HG03095 (cell line): ENCODE measurements at regions not wholly inside any gene's neighbourhood (a gene's known extent, or its start where the extent isn't known, plus 50 kb on each side); places are given as distances from the start of the nearest gene placed in this dataset.
"Not testable (repeated sequence)": the region's sequence is repeated elsewhere in the genome, so short reads cannot be mapped to it uniquely, and the experiment has no call there.

Experiments
- ATAC-seq: cut with Tn5 transposase; IDR thresholded peaks from one replicate; pipeline ENCODE4 v1.9.1; 2021; ENCODE audit warnings: moderate library complexity; ENCODE audit not compliant: unreplicated experiment

DNA sequence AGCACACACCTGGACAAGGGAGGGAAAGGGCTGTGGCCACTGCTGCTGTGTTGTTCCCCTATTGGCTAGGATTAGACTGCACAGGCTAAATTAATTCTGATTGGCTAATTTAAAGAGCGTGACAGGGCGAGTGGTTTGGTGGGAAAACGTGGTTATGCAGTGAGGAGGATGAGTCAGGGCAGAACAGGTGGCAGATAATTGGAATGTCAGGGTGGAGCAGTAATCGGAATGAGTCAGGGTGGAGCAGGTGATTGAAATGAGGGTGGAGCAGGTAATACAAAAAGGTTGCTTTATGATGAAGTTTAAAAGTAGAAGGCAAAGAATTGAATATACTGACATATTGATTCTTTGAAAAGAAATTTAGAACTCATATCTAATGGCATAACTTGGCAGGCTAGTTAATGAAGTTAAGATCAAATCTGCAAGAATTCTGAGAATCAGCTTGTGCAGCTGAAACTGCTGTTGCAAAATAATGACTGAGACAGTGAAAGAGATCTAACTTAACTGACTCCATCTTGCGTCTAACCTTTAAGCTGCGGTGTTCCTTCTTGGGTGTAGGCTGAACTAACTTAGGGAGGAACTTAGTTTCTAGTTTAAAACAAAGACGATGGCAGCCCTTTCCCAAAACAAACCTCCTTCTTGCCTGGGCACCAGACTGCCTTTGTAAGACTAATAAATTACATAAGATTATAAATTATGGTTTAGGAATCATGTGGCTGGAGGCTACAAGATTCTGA is 174.3 kb downstream of the UTP18 start:
- ATAC-seq, result no peak

DNA sequence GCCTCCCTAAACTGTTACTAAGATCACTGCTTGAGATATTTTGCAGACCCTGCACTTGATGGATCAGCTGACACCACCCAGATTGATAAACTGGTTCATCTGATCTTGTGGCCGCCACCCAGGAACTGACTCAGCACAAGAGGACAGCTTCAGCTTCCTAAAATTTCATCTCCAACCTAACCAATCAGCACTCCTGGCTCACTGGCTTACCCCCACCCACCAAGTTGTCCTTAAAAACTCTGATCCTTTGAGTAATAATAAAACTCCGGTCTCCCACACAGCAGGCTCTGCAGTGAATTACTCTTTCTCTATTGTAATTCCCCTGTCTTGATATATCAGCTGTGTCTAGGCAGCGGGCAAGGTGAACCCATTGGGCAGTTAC is 174.8 kb downstream of the UTP18 start:
- ATAC-seq, result no peak

DNA sequence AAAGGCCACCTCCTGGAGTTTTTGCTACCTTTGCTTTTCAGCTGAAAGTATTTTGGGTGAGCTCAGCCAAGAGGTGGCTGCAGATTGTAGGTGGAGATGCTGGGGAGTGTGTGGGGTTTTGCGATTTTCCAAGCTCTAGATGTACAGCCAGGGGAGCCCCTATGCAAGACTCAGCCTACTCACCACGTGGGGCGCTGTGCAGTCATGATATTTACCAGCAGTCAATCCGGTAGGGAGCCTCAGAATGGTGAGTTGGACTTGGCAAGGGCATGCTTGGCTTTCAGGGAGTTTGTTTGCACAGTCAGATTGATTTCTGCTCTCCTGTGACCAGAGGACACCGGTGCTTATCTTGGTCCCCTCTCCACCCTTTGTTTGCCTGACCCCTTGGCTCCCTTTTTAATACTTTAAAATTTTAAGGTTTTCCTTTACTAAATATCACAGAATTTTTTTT is 175.3 kb downstream of the UTP18 start:
- no peak for ATAC-seq

DNA sequence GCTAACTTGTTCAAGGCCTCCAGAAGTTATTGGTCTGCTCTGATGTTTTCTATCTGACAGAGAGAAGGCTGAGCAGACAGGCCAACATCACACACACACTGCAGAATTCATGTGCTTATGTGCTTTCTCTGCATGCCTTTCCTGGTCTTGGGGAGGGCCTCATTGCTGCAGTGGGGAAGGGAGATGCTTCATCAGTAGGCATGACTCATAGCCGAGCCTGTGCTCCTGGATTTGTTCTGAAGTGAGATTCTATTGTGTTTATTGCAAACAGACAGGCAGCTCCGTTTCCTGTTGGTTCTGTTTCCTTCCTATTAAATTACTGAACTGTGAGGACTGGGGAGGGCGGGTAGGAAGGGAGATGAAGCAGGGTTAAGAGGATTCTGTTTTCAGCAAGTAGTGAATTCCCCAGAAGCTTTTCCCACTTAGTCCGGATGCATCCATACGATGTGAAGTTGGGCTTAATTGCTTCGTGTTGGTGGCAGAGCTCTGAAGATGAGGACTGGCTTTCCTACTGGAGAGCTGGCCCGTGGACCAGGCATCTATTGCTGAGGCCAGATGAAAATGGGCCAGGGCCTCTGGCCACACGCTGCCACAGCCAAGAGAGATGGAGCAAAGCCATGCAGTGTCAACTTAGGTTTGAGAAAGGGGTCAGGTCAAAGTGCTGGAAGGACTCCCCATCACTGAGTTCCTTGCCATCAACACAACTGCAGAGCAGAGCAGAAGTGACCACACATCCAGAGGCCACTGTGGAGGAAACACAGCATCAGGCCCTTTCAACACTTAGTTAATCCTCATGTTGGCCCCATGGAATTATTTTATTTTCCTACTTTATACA is 179.3 kb downstream of the UTP18 start:
- no peak for ATAC-seq

DNA sequence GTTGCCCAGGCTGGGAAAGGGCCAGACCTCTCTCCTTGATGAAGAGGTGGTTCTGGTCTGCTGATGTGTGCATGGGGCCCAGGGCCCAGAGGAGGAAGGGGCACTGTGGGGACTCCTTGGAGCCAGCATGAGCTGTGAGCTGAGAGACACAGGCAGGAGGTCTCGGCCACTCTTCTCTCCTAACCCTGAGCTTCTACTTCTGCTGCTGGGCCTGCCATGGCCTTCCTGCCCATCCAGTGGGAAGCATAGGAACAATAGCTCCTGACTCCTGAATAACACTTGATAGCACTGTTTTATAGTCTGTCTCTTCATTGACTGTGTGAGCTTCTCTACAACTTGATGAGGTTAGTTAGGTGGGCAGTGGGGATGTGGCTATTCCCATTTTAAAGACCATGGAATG is 181.1 kb downstream of the UTP18 start:
- ATAC-seq, result no peak

DNA sequence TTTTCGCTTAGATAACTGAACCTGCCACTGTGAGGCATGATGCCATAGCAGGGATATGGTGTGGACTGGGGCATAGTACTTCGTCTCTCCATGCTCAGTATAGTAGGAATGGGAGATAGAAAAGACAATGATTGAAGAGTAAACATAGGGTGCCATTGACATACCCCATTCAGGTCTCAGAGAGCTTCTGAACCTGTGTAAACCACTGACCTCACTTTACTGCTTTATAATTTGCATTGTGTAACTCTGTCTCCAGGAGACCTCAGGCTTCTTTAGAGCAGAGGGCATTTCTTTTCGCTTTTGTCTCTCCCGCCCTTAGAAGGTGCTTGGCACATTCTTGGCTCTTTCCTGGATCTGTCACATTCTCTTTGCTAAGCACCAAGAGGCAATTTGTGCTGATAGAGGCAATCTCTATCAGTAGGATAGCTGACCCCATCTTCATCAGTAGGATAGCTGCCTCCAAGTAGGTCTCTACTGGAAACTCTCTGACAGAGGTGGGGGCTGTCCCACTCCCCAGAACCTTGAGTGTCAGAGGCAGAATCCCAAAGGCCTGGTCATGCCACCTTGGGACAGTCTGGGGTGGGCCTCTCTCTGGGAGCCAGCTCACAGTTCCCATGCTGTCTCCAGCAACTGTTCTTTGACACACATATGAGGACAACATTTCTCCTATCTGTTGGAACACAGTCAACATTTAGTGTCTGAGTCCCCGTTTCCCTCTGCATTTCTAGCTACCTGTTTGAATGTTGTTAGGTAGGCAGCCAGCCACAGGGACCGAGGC is 181.9 kb downstream of the UTP18 start:
- ATAC-seq, result no peak

DNA sequence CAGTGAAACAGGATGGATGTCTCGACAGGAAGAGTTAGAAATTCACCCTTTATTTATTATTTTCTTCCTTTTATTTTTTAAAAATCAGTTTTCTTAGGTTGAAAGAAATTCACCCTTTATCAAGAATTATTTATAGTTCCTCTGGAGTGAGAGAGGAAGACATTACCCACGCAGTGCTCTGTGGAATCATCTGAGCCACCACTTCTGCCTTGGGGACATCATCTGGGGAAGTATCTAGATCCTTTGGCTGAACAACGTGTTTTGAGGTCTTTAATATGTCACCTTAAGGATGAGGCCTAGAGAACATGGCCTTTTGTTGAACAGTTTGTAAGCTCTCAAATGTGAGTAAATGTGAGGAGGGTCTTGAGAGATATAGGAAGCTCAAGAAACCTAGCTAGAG is 183.3 kb downstream of the UTP18 start:
- ATAC-seq, result no peak

DNA sequence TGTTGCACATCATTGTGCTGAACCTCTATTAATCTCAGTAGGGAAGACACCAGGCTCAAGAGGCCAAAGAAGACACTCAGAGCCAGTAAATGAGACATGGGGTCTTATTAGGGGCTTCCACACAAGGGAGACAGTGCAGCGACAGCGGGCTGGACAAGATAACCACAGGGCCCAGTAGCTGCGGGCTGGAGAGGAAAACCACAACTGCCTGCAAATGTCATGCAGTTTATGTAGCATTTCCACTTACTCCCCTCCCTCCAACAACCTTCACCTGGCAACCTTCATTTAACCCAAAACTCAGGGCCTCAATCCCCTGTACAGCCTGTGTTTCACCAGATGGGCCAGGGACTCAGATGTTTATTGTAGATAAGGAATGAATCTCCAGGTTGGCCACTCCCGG is 185.6 kb downstream of the UTP18 start:
- ATAC-seq, result no peak

DNA sequence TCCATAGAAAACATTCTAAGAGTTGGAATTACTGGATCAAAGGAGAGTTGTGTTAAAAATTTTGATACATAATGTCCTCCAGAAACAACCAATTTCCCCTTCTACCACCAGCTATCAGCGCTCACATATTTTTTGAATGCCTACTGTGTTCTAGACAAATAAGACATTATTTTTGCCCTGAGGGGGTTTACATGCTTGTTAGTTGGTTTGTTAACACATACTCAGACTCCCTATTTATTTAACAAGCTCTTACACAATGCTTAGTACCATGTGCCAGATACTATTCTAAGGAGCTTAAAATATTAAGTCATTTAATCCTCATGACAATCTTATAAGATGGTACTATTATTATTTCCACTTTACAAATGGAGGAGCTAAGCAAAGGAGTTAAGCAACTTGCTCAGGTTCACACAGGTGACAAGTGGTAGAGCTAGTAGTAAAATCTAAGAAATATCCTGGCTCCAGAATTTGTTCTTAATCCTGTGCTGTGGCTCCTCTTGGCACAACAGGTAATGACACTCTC is 194.2 kb downstream of the UTP18 start:
- ATAC-seq, result no peak

DNA sequence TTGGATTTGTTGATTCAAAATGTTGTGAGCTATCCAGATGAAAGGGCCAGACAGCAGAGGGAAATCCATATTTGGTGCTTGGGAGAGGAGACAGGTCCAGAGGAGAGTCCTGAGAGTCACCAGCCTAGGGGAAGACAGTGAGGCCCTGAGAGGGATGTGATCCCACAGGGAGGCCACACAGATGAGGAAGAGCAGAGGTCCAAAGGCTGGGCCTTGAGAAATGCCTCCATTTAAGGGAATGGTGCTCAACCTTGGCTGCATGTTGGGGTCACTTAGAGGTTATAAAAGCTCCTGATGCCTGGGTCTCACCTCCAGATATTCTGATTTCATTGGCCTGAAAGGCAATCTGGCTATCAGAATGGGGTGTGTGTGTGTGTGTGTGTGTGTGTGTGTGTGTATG is 194.9 kb downstream of the UTP18 start:
- ATAC-seq, result no peak

DNA sequence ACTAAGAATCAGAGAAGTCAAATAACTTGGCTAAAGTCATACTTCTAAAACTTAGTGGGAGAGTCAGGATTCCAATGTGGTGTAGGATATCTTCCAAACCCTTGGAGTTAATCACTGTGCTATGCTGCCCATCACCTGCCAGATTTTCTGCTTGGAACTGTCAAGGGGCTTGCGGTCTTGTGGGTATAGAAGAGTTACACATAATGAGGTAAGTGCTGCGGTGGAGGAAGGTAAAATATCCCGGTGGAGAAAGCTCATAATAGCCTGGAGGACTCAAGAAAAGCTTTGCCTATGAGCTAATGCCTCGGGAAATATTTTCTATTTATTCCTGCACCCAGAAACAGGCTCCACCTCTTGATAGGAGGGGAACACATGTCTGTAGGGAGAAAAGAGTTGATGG is 195.6 kb downstream of the UTP18 start:
- ATAC-seq, result no peak

DNA sequence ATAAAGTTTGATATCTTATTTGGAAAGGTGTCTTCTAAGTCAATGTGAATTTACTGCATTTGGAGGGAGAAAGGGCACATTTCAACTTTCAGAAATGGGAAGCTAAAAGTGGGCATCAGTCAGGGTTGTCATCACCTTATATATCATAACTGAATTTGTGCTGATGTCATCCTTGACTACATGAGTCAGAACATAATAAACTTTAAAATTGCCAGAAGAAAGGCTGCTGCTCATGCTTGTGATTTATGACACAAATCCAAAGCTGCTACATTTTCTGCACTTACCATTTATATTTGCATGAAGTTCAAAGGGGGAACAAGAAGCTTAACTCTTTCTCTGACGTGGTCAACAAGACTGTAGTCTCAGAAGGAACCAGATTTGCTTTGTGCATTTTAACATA is 196.6 kb downstream of the UTP18 start:
- no peak for ATAC-seq

DNA sequence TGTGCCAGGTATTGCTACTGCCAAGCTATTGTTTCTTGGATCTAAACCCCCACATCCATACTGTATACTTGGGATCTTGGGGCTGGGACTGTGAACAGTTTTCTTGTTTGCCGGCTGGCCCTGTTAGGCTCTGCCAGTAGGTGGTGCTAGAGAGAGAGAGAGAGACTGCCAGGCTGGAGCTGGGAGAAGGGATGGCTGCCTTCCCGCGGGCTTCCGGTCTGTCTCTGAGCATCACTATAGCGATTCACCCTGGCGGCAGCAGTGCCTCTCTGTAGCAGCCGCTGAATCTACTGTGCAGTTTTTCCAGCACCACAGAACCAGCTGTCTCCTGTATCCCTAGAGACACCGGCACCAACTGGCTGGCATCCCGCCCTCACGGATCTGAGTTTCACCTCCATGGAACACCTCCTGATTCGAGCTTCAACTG is 201.2 kb downstream of the UTP18 start:
- ATAC-seq, result peak; percentile 63

DNA sequence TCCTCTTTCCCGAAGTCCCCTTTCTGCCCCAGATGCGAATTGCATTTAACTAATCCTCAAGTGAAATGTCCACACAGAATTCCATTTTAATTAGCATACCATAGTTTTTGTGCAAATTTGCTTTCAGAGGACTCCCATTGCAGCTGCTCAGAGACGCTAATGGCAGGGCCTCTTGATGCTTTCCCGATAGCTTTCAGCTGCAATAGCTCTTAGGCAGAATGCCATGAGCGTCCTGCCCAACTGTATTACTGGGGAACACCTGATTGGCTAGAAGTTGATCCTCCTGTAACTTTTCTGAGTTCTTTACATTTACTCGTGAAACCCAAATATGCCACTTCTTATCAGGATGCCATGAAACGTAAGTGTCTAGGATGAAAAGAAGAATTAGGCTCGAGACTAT is 203.0 kb downstream of the UTP18 start:
- no peak for ATAC-seq

DNA sequence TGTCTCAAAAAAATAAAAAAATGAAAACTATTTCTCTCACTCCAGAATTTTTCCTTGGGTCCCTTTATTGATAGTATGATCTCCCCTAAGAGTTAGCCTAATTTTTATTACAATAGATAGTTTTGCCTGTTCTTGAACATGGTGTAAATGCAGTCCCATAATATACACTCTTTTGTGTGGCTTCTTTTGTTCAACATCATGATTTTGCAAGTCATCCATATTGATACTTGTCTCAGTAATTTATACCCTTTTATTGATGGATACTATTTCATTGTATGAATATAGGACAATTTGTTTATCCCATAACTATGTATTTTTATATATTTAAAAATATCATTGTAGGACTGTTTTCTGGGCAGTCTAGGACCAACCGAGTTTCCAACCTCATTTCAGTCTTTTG is 207.0 kb downstream of the UTP18 start:
- ATAC-seq, result no peak

DNA sequence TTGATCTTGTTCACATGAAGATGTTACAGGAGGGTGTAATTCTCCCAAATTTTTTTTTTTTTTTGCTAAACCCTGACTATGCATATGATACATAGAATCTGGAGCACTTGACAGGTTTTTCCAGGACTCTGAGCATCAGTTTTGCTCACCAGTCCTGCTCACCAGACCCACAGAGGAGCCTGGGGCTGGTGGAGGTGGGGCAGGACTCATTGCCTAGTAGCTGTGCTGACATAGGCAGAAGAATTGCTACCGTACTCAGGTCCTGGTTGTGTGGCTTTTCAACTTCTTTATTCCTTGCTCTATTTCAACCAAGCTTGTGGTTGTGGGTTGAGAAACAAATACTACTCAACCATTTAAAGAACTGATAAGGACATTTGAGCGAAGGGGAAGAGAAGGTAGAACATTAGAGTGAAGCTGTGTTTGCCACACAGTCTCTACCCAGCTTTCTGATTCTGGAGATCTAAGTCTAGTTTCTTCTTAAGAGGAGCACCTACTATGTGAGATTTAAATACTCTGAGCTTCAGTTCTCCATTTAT is 212.4 kb downstream of the UTP18 start:
- no peak for ATAC-seq

DNA sequence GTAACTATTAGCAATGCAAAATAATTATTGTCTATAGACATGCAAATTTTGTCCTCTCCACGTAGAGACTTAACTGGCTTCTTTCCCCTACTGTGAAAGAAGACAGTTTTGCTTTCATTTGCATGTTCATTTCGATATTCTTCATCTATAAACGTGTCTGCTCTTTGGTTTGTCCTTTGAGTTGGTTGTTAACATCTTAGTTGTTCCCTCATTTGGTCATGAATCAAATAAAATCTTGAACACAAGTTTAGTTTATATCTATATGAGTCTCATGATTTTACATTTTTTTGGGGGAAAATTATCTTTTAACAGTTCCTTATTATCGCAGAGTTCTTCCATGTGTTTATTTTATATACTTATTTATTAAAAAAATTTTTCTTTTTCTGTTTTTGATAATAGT is 214.4 kb downstream of the UTP18 start:
- ATAC-seq, result no peak

DNA sequence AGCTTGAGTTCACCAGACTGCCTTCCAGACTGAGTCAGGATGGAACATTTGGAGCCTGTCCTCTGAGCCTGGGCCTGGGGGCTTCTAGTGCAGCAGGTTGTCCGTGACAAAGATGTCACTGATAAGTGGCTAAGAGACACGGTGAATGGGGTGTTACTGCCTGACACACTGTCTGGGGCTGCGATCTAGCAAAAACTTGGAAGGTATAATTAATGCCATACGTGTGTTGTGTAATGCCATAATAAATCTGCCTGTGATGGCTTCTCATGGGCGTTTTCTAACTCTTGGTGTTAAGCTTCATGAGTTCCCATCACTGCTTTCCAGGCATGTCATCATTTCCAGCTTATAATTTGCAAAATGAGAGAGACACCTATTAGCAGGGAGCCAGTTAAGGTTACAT is 215.4 kb downstream of the UTP18 start:
- ATAC-seq, result no peak

DNA sequence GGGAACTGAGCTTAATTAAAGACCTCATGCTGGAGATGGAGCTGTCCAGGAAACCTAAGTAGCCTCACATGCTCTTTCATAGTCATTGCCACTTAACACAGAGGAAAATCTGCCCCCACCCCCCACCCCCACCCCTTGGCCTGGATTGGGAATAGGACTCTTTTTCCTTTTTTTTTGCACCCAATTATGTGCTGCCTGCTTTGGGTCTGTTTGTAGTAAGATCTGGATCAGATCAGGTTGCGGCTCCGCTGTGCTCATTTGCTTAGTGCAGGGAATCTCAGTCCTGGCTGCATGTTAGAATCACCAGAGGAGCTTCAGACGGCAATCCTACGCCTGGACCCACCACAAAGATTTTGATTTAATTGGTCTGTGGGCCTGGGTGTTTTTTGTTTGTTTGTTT is 219.0 kb downstream of the UTP18 start:
- ATAC-seq, result no peak

DNA sequence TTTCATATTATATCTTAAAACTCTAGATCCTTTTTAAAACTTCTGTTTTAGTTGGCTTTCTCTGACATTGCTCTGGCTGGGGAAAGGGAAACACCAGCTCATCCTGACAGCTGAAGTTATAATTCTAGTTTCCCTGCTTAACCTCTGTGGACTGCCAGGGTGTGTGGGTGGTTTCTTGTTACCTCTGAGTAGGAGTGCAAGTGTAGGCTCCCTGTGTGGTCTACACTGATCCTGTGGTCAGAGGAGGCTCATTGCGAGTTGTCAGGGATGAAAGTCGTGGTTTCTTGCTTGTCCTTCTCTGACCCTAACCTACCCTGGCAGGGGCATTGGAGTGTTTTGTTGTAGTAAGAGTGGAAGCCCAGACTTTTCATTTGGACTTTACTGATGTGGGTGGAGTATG is 221.0 kb downstream of the UTP18 start:
- ATAC-seq, result no peak

DNA sequence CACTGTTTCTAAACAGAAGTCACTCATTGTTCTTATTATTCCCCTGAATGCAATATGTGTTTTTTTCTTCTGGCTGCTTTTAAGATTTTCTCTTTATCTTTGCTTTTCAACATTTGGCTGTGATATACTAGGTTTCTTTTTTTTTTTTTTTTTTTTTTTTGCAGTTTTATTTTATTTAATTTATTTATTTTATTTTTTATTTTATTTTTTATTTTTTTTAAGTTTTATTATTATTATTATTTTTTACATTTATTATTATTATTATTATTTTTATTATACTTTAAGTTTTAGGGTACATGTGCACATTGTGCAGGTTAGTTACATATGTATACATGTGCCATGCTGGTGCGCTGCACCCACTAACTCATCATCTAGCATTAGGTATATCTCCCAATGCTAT is 221.9 kb downstream of the UTP18 start:
- not testable (repeated sequence) for ATAC-seq
